ENCODE measurements at regions not wholly inside any gene's neighbourhood (a gene's known extent, or its start where the extent isn't known, plus 50 kb on each side); places are given as distances from the start of the nearest gene placed in this dataset.

GRCh38 chr5:3357291-3357690, 238.3 kb upstream of the IRX1 start:
- TF ChIP-seq POLR2A (IDR thresholded peaks at IDR 0.05): no peak
- no peak for TF ChIP-seq CTCF (IDR thresholded peaks at IDR 0.05)

All from body of pancreas (tissue), 4 donors.